ENCODE measurements at regions not wholly inside any gene's neighbourhood (a gene's known extent, or its start where the extent isn't known, plus 50 kb on each side); places are given as distances from the start of the nearest gene placed in this dataset.
"Not testable (repeated sequence)": the region's sequence is repeated elsewhere in the genome, so short reads cannot be mapped to it uniquely, and the experiment has no call there.

- DNase-seq = no peak
- Histone ChIP-seq H3K4me3 (no peak overlapping the region), H3K9me3 (no peaks in the 10 kb centered on the region), H3K27me3 (ENCODE audit: low read depth) (no peaks in the 10 kb centered on the region), H3K4me1 (no peaks in the 10 kb centered on the region), H3K27ac (no peak overlapping the region), H3K36me3 (no peaks in the 10 kb centered on the region)
- ATAC-seq = no peak
- no peak for TF ChIP-seq CTCF (IDR thresholded peaks at IDR 0.05)
- intact Hi-C loops (cut with DNase I) = no loop called here
Measured at GRCh38 chr2:104945866-104946265, 92.0 kb downstream of the POU3F3 start.

GRCh38 chr2:104947456-104947855 is 90.4 kb upstream of the MRPS9 start:
- H3K27ac ChIP-seq; H3K4me3 ChIP-seq; H3K27me3 ChIP-seq (ENCODE audit: low read depth); intact Hi-C loops (cut with DNase I); H3K36me3 ChIP-seq; H3K4me1 ChIP-seq; DNase-seq; H3K9me3 ChIP-seq: not testable (repeated sequence)
- ATAC-seq = peak; percentile 41 to 45

GRCh38 chr2:104952976-104953375 is 84.9 kb upstream of the MRPS9 start:
- no peaks in the 10 kb centered on the region for H3K9me3 ChIP-seq
- H3K27me3 ChIP-seq (ENCODE audit: low read depth) = no peaks in the 10 kb centered on the region
- H3K4me3 ChIP-seq = no peak overlapping the region
- no peak for TF ChIP-seq CTCF (IDR thresholded peaks at IDR 0.05)
- intact Hi-C loops (cut with DNase I) = no loop called here
- H3K36me3 ChIP-seq = no peaks in the 10 kb centered on the region
- no peak for DNase-seq
- no peak overlapping the region for H3K27ac ChIP-seq
- H3K4me1 ChIP-seq = no peaks in the 10 kb centered on the region
- no peak for ATAC-seq

- DNase-seq (no peak), ATAC-seq (no peak)
- H3K27ac ChIP-seq = no peak overlapping the region
- intact Hi-C loops (cut with DNase I) = no loop called here
- TF ChIP-seq CTCF (IDR thresholded peaks at IDR 0.05) = no peak
- no peaks in the 10 kb centered on the region for H3K27me3 ChIP-seq (ENCODE audit: low read depth)
- H3K4me3 ChIP-seq = no peak overlapping the region
- H3K4me1 ChIP-seq = no peaks in the 10 kb centered on the region
- H3K36me3 ChIP-seq = no peaks in the 10 kb centered on the region
- no peaks in the 10 kb centered on the region for H3K9me3 ChIP-seq
Measured at GRCh38 chr2:104965900-104966299, 72.0 kb upstream of the MRPS9 start.

GRCh38 chr2:104969564-104969963 is 68.3 kb upstream of the MRPS9 start:
- DNase-seq (no peak), ATAC-seq (no peak)
- H3K27ac ChIP-seq = no peak overlapping the region
- intact Hi-C loops (cut with DNase I) = no loop called here
- H3K4me1 ChIP-seq = no peaks in the 10 kb centered on the region
- H3K4me3 ChIP-seq = no peak overlapping the region
- no peaks in the 10 kb centered on the region for H3K36me3 ChIP-seq
- H3K9me3 ChIP-seq = no peaks in the 10 kb centered on the region
- no peaks in the 10 kb centered on the region for H3K27me3 ChIP-seq (ENCODE audit: low read depth)
- TF ChIP-seq CTCF (IDR thresholded peaks at IDR 0.05) = no peak

- Histone ChIP-seq H3K27ac (no peak overlapping the region), H3K4me1 (no peaks in the 10 kb centered on the region), H3K4me3 (no peak overlapping the region), H3K9me3 (no peaks in the 10 kb centered on the region), H3K36me3 (no peaks in the 10 kb centered on the region), H3K27me3 (ENCODE audit: low read depth) (no peaks in the 10 kb centered on the region)
- ATAC-seq (no peak), DNase-seq (no peak)
- intact Hi-C loops (cut with DNase I) = no loop called here
- TF ChIP-seq CTCF (IDR thresholded peaks at IDR 0.05) = no peak
Measured at GRCh38 chr2:104975371-104975770, 62.5 kb upstream of the MRPS9 start.
